Uterus (tissue), 2 donors: ENCODE measurements at regions not wholly inside any gene's neighbourhood (a gene's known extent, or its start where the extent isn't known, plus 50 kb on each side); places are given as distances from the start of the nearest gene placed in this dataset.

ENCODE experiments used
- CTCF ChIP-seq, 4 experiments: fragments of 200-600 bp in 2 of 4; fragments of 450-650 bp in 2 of 4; sonication (generic) in 2 of 4; IDR thresholded peaks; one replicate each; pipeline ENCODE4 v1.5.1; 2016 to 2019; ENCODE audit warnings: antibody characterized with exemption in 4 of 4, mild to moderate bottlenecking in 2 of 4, moderate library complexity in 1 of 4
- POLR2A ChIP-seq, 2 donors: fragments of 450-650 bp; IDR thresholded peaks; one replicate each; pipeline ENCODE4 v1.6.1; 2016; ENCODE audit warnings: antibody characterized with exemption in 2 of 2, mild to moderate bottlenecking in 1 of 2, moderate library complexity in 1 of 2

GRCh38 chr11:126113012-126113411, 50.3 kb upstream of the CDON start:
- no peak for TF ChIP-seq CTCF (IDR thresholded peaks at IDR 0.05)
- no peak for TF ChIP-seq POLR2A (IDR thresholded peaks at IDR 0.05)
